ENCODE measurements at regions not wholly inside any gene's neighbourhood (a gene's known extent, or its start where the extent isn't known, plus 50 kb on each side); places are given as distances from the start of the nearest gene placed in this dataset.

DNA sequence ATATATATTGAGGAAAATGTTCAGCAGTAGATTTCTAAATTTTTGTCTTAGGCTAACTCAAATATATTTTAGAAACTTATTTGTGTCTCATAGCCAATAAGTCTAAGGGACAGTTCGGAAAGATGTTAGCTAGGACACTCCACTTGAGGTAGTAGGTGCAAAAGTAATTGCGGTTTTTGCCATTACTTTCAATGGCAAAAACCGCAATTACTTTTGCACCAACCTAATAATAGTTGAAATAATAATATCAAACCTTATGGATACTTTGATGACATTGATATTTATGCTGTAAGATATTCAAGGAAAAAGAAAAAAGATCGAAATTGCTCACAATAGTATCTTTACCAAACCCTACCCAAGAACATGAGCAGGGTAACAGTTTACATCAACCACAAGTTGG is 555.5 kb upstream of the ST8SIA4 start:
- in situ Hi-C loops (cut with MboI) = no loop called here
- CTCF ChIA-PET (ENCODE audit: low intra/inter-chr PET ratio) = no interaction called here

More for the DNA sequence above, 555.5 kb upstream of the ST8SIA4 start:
- Histone ChIP-seq H3K4me3 (no peak overlapping the region), H3K4me2 (ENCODE audit: insufficient read depth, low read length) (no peak overlapping the region), H3K27me3 (ENCODE audit: control insufficient read depth in 2 of 2, insufficient read depth in 2 of 2, low read length in 2 of 2) (no peaks in the 10 kb centered on the region), H3K9ac (ENCODE audit: insufficient read depth in 1 of 2, low read depth in 2 of 2, low read length in 2 of 2) (no peak overlapping the region), H3K9me1 (ENCODE audit: control insufficient read depth, insufficient read depth, low read length) (no peaks in the 10 kb centered on the region), H3K36me3 (ENCODE audit: control insufficient read depth, insufficient read depth, low read length) (no peaks in the 10 kb centered on the region), H2AFZ (ENCODE audit: low read depth, low read length) (no peak overlapping the region), H4K20me1 (replicated peaks; ENCODE audit: control insufficient read depth, insufficient read depth, low read length) (no peaks in the 10 kb centered on the region), H3K4me1 (replicated peaks in 1 of 2; ENCODE audit: control insufficient read depth in 2 of 2, insufficient read depth in 2 of 2, low read length in 2 of 2) (no peaks in the 10 kb centered on the region), H3K9me3 (replicated peaks; ENCODE audit: control insufficient read depth, insufficient read depth, low read depth, low read length) (no peaks in the 10 kb centered on the region), H3K27ac (ENCODE audit: extremely low read depth, low read depth, low read length) (no peak overlapping the region), H3K79me2 (ENCODE audit: control insufficient read depth, insufficient read depth, low read length) (no peaks in the 10 kb centered on the region)
- DNase-seq (ENCODE audit: extremely low read depth in 1 of 4, low spot score in 3 of 4) (no peak), ATAC-seq (no peak), FAIRE-seq (no peak)
- intact Hi-C loops (cut with micrococcal nuclease) = no loop called here
- TF ChIP-seq, protein P1, sequence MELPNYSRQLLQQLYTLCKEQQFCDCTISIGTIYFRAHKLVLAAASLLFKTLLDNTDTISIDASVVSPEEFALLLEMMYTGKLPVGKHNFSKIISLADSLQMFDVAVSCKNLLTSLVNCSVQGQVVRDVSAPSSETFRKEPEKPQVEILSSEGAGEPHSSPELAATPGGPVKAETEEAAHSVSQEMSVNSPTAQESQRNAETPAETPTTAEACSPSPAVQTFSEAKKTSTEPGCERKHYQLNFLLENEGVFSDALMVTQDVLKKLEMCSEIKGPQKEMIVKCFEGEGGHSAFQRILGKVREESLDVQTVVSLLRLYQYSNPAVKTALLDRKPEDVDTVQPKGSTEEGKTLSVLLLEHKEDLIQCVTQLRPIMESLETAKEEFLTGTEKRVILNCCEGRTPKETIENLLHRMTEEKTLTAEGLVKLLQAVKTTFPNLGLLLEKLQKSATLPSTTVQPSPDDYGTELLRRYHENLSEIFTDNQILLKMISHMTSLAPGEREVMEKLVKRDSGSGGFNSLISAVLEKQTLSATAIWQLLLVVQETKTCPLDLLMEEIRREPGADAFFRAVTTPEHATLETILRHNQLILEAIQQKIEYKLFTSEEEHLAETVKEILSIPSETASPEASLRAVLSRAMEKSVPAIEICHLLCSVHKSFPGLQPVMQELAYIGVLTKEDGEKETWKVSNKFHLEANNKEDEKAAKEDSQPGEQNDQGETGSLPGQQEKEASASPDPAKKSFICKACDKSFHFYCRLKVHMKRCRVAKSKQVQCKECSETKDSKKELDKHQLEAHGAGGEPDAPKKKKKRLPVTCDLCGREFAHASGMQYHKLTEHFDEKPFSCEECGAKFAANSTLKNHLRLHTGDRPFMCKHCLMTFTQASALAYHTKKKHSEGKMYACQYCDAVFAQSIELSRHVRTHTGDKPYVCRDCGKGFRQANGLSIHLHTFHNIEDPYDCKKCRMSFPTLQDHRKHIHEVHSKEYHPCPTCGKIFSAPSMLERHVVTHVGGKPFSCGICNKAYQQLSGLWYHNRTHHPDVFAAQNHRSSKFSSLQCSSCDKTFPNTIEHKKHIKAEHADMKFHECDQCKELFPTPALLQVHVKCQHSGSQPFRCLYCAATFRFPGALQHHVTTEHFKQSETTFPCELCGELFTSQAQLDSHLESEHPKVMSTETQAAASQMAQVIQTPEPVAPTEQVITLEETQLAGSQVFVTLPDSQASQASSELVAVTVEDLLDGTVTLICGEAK (IDR thresholded peaks at IDR 0.05) = peak; percentile 39; the same call in 1 of the 2 replicates
- TF ChIP-seq, protein P1 (CRISPR knock-in tag; IDR thresholded peaks at IDR 0.05) = no peak
- TF ChIP-seq XRCC4 (IDR thresholded peaks at IDR 0.05; ENCODE audit: extremely low read depth, insufficient read depth, insufficient read length) = no peak
- POLR2A ChIA-PET = no interaction called here
- no TSS peak for BruUV-seq (replicated peaks)
- WGBS (ENCODE audit: insufficient coverage, low coverage, missing lambda C conversion rate) = 0% methylated on average over 4 of the region's 4 CpGs

Measured in K562 (cell line).